ENCODE measurements at regions not wholly inside any gene's neighbourhood (a gene's known extent, or its start where the extent isn't known, plus 50 kb on each side); places are given as distances from the start of the nearest gene placed in this dataset.
A peak's percentile ranks its signal among the peaks of the same experiment; 100 is the strongest.

DNA sequence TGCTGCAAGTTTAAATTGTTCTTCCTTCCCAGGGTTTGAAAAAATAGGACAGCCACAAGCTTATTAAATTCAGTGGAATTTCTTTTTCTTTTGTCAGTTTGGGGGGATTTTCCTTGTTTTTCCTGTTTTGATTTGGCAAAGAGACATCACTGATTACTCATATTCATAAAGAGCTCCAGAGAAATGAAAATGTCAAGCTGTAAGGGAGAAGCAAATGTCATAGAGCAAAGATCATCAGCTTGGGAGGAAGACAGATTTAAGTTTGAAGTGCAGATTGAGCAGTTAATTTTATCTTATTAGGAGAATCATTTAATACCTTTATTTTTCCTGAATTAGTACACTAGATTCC, 255.8 kb upstream of the PHYHIPL start:
- ATAC-seq = no peak
- no peak overlapping the region for H3K27ac Mint-ChIP-seq

DNA sequence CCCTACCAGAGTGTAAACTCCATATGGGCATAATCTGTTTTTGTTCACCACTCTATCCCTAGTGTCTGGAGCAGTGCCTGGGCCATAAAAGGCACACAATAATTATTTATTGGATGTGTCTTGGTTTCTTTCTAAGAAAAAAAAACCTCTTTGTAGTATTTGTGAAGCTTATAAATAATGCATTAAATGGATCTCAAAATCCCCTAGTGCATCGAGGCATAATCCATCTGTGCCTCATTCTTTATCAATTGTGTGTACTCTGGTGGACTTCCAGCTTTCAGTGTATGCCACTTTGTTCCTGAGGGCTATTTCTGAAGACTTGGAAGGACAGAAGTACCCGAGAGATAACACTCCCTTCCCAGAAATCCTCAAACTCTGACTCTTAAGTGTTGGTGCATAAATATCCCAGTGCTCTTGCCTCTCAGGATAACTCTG, 255.0 kb upstream of the PHYHIPL start:
- H3K27ac Mint-ChIP-seq = no peak overlapping the region
- no peaks in the 10 kb centered on the region for H3K36me3 Mint-ChIP-seq
- peaks cover 0 to 7% of the 10 kb centered on the region in 2 donors for H3K9me3 Mint-ChIP-seq
- DNase-seq (ENCODE audit: low spot score in 2 of 2) = no peak
- ATAC-seq = no peak

More for the DNA sequence above, 255.8 kb upstream of the PHYHIPL start:
- Mint-ChIP-seq H3K9me3 (peaks cover 0 to 5% of the 10 kb centered on the region in 2 donors), H3K36me3 (no peaks in the 10 kb centered on the region)
- no peak for DNase-seq (ENCODE audit: low spot score in 2 of 2)

DNA sequence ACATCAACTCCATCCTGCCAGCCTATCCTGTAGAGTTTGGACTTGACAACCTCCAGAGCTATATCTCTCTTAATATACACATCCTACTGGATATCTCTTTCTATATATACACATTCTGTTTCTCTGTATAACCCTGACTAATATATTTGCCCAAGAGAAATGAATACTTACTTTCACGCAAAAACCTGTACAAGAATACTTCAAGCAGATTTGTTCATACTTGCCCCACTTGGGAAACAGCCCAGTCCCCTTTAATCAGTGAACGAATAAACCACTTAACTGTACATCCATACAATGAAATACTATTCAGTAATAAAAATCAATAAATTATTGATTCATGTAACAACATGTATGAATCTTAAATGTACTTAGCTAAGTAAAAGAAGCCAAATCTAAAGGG, 251.1 kb upstream of the PHYHIPL start:
- Mint-ChIP-seq H3K27ac (no peak overlapping the region), H3K36me3 (no peaks in the 10 kb centered on the region), H3K9me3 (peaks cover 9 to 17% of the 10 kb centered on the region in 2 donors)
- ATAC-seq (no peak), DNase-seq (ENCODE audit: low spot score in 2 of 2) (no peak)

GRCh38 chr10:58930500-58930899, 245.9 kb upstream of the PHYHIPL start:
- Mint-ChIP-seq H3K27ac (no peak overlapping the region), H3K9me3 (peaks cover 12 to 19% of the 10 kb centered on the region in 2 donors), H3K36me3 (no peaks in the 10 kb centered on the region)
- no peak for ATAC-seq
- no peak for DNase-seq (ENCODE audit: low spot score in 2 of 2)

DNA sequence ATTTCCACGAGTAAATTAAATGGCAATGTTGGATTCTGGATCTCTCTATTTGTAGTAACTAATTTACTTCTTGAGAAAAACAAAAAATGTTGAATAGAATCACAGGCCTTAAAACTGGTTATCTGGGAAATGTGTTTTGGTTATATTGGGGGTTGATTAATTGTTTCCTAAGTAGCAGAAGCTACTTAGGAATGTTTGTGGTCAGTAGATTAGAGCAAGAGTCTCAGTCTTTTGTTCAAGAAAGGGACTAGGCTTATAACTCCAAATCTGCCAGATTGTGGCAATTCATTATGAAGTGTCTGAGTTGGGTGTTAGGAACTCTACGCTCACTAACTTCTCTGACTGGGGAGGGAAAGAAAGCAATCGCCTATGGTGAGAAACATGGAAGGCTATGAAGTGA, 244.3 kb upstream of the PHYHIPL start:
- ATAC-seq (no peak), DNase-seq (ENCODE audit: low spot score in 2 of 2) (no peak)
- H3K9me3 Mint-ChIP-seq = peaks cover 12 to 13% of the 10 kb centered on the region in 2 donors
- H3K36me3 Mint-ChIP-seq = no peaks in the 10 kb centered on the region
- no peak overlapping the region for H3K27ac Mint-ChIP-seq

DNA sequence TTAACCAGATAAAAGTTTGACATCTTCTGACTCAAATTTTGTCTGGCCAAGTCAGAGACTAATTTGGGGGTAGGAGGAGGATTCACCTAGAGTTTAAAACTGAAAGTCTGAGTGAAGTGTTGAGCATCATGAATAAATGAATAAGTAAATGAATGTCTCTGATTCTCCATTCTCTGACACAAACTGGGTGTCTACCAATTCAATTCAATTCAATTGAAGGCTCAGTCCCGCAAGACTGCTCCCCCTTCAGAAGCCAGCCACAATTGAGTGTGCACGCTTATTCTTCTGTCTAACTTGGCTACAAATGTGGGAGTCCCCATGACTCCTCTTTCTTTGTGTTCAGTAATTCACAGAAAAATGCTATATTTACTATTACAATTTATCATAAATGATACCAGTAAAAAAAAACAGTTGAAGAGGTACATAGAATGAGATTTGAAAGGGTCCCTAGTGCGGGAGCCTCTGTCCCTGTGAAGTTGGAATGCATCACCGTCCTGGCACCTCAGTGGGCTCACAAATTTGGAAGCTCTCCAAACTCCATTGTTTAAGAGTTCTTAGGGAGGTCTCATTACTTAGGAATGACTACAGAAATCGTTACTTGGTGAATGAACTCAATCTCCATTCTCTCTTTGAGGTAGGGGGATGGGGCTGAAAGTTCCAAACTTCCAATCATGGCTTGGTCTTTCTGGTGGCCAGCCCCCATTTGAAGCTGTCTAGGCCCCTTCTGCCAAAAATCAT, 243.7 kb upstream of the PHYHIPL start:
- ATAC-seq = no peak
- Mint-ChIP-seq H3K9me3 (peaks cover 7 to 8% of the 10 kb centered on the region in 2 donors), H3K27ac (no peak overlapping the region), H3K36me3 (no peaks in the 10 kb centered on the region)
- no peak for DNase-seq (ENCODE audit: low spot score in 2 of 2)

GRCh38 chr10:58936364-58936763, 240.1 kb upstream of the PHYHIPL start:
- DNase-seq (ENCODE audit: low spot score in 2 of 2) (no peak), ATAC-seq (no peak)
- Mint-ChIP-seq H3K36me3 (no peaks in the 10 kb centered on the region), H3K27ac (no peak overlapping the region), H3K9me3 (peaks cover 3 to 6% of the 10 kb centered on the region in 2 donors)

- H3K27ac Mint-ChIP-seq = no peak overlapping the region
Measured at GRCh38 chr10:58937423-58937822, 239.0 kb upstream of the PHYHIPL start.

GRCh38 chr10:58942724-58943123, 233.7 kb upstream of the PHYHIPL start:
- no peaks in the 10 kb centered on the region for H3K9me3 Mint-ChIP-seq
- no peak overlapping the region for H3K27ac Mint-ChIP-seq
- ATAC-seq (no peak), DNase-seq (ENCODE audit: low spot score in 2 of 2) (no peak)
- H3K36me3 Mint-ChIP-seq = no peaks in the 10 kb centered on the region

More at GRCh38 chr10:58937423-58937822, 239.0 kb upstream of the PHYHIPL start:
- Mint-ChIP-seq H3K36me3 (no peaks in the 10 kb centered on the region), H3K9me3 (peaks cover 3 to 6% of the 10 kb centered on the region in 2 donors)
- no peak for DNase-seq (ENCODE audit: low spot score in 2 of 2)
- no peak for ATAC-seq

DNA sequence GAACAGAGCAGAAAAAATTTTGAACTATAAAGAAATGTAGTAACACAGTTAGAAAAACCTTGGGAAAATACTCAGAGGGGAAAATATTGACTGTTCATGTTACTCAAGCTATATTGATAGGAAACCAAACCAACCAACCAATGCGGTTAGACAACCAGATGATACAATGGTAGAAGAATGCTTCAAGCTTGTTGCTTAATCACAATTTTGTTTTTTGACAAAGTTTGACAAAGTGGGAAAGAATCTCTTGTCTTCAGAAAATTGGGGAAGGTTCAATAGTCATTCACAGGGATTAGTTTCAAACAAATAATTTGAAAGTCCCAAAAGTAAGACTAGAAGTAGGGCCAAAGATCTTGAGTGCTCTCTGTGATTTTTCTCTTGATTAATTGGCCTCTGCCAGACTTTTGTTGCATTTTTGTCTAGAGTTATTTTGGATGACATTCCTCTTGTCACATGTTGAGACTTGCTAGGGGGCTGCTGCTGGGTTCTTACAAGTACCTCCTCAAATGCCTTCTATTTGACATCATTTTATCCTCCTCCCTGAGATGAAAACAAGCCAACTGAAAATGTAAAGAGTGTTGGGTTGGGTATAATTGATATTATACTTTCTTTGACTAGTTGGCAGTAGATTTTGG, 233.1 kb upstream of the PHYHIPL start:
- no peaks in the 10 kb centered on the region for H3K9me3 Mint-ChIP-seq
- no peak for ATAC-seq
- DNase-seq (ENCODE audit: low spot score in 2 of 2) = no peak
- no peaks in the 10 kb centered on the region for H3K36me3 Mint-ChIP-seq
- H3K27ac Mint-ChIP-seq = no peak overlapping the region

GRCh38 chr10:58943960-58944359, 232.5 kb upstream of the PHYHIPL start:
- DNase-seq (ENCODE audit: low spot score in 2 of 2) (no peak), ATAC-seq (no peak)
- no peaks in the 10 kb centered on the region for H3K36me3 Mint-ChIP-seq
- no peak overlapping the region for H3K27ac Mint-ChIP-seq
- no peaks in the 10 kb centered on the region for H3K9me3 Mint-ChIP-seq

DNA sequence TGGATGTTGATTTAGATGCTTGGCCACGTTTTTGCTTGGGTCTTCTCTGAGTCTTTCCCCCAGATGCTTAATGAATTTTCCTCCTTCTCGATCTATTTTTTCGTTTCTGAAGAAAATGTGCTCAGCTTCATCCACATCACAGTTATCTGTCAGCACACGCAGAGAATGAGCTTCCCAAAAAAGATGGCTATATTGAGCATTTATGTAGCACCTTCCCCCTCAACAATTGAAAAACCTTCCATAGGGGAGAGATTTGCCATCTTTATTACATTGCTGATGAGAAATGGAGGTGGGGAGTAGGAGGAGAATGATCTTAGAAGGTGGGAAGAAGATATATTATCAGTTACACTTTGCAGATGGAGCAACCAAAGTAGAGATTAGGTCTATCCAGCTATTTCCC, 228.1 kb upstream of the PHYHIPL start:
- Mint-ChIP-seq H3K27ac (no peak overlapping the region), H3K36me3 (no peaks in the 10 kb centered on the region), H3K9me3 (peaks cover 0 to 3% of the 10 kb centered on the region in 2 donors)
- DNase-seq (ENCODE audit: low spot score in 2 of 2) (no peak), ATAC-seq (no peak)

DNA sequence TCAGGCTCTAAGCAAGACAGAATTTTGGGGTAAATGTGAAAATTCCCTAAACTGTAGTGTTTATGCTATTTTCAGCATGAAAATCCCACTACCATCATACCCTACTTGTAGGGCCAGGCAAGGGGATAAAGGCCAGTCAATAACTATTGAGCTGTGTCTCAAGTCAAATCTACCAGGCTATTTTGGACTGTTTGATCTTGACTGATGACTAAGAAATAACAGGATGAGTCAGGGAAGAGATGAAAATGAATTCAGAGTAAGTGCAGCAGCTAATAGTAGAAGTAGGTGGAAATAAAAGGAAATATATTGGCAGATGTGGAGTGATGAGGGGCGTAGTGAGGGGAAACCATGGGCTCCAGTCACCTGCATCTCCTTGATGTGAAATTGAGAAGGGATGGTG, 225.8 kb upstream of the PHYHIPL start:
- Mint-ChIP-seq H3K36me3 (no peaks in the 10 kb centered on the region), H3K27ac (no peak overlapping the region), H3K9me3 (peaks cover 0 to 3% of the 10 kb centered on the region in 2 donors)
- ATAC-seq (no peak), DNase-seq (ENCODE audit: low spot score in 2 of 2) (no peak)

DNA sequence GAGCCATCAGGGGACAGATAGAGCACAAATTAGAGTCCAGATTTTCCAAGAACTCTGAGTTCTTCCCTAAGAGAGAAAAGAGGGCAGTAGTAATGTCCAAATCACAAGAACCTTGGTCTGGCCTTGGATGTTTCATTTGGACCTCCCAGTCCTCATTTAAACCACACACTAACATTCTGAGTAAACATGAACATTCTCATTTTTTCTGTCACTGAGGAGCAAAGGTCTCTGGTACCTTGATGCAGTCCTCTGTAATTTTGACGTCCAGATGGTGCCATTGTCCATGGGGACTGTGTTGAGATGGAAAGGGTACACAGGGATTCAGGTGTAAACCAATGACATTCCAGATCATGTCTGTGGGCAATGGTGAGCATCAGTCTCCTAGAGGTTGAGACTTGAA, 225.4 kb upstream of the PHYHIPL start:
- Mint-ChIP-seq H3K36me3 (no peaks in the 10 kb centered on the region), H3K27ac (no peak overlapping the region), H3K9me3 (peaks cover 0 to 3% of the 10 kb centered on the region in 2 donors)
- ATAC-seq (no peak), DNase-seq (ENCODE audit: low spot score in 2 of 2) (no peak)

DNA sequence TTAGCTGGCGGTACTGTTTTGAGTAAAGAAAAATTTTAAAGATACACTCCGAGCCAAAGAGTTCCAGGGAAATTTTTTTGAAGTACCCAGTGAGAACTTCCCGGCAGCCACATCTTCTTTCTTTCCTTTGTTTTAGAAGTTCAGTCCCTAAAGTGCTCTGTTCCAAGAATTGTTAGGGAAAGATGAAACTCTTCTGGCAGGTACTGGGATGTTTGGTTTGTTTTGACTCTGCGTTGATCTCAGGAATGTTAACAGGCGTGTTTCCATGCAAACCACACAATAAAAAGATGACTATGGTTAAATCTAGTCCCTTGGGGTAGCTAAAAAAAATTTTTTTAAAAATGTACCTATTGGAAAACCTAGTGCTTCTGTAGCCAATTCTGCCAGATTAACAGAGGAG, 224.7 kb upstream of the PHYHIPL start:
- Mint-ChIP-seq H3K36me3 (no peaks in the 10 kb centered on the region), H3K27ac (no peak overlapping the region), H3K9me3 (peaks cover 0 to 3% of the 10 kb centered on the region in 2 donors)
- DNase-seq (ENCODE audit: low spot score in 2 of 2) = no peak
- no peak for ATAC-seq

GRCh38 chr10:58952162-58952601, 224.3 kb upstream of the PHYHIPL start:
- H3K36me3 Mint-ChIP-seq = no peaks in the 10 kb centered on the region
- DNase-seq (ENCODE audit: low spot score in 2 of 2) (no peak), ATAC-seq (no peak)
- peaks cover 0 to 3% of the 10 kb centered on the region in 2 donors for H3K9me3 Mint-ChIP-seq
- H3K27ac Mint-ChIP-seq = no peak overlapping the region

GRCh38 chr10:58952747-58953466, 223.5 kb upstream of the PHYHIPL start:
- DNase-seq (ENCODE audit: low spot score in 2 of 2) = peak in 1 of 2 donors; percentile 7
- peak in 1 of 2 donors; percentile 49 for ATAC-seq
- H3K9me3 Mint-ChIP-seq = peaks cover 0 to 3% of the 10 kb centered on the region in 2 donors
- H3K36me3 Mint-ChIP-seq = no peaks in the 10 kb centered on the region
- no peak overlapping the region for H3K27ac Mint-ChIP-seq

Measured in activated naive CD4-positive, alpha-beta T cell treated with anti-CD3 and anti-CD28 coated beads, Interleukin-2, amount 50 U/mL, for 72 hours (primary cell).